Mesodermal cell (in vitro differentiated cells): ENCODE measurements at regions not wholly inside any gene's neighbourhood (a gene's known extent, or its start where the extent isn't known, plus 50 kb on each side); places are given as distances from the start of the nearest gene placed in this dataset.

Source experiments
- H3K27ac ChIP-seq: 2 replicates; pipeline ENCODE4 v1.7.0; 2013; ENCODE audit warnings: mild to moderate bottlenecking, low read depth, low read length, moderate library complexity; ENCODE audit not compliant: severe bottlenecking
- H3K36me3 ChIP-seq: 2 replicates; pipeline ENCODE4 v1.7.1; 2013; ENCODE audit warnings: mild to moderate bottlenecking, low read length, moderate library complexity; ENCODE audit not compliant: control insufficient read depth, insufficient read depth
- H3K4me1 ChIP-seq: one replicate; pipeline ENCODE4 v1.7.1; 2013; ENCODE audit warnings: mild to moderate bottlenecking, low read length; ENCODE audit not compliant: insufficient read depth, control insufficient read depth, poor library complexity, severe bottlenecking
- H3K4me3 ChIP-seq: 2 replicates; pipeline ENCODE4 v1.7.0; 2013; ENCODE audit warnings: low read length, control low read depth, mild to moderate bottlenecking; ENCODE audit not compliant: insufficient read depth, poor library complexity, severe bottlenecking; ENCODE audit errors: extremely low read depth
- H3K9me3 ChIP-seq: 2 replicates; pipeline ENCODE4 v1.7.1; 2013; ENCODE audit warnings: mild to moderate bottlenecking, low read length, moderate library complexity; ENCODE audit not compliant: control insufficient read depth
- WGBS, 2 experiments: methylation state at CpG; one replicate each; pipeline ENCODE4 v1.1.5; 2013; ENCODE audit warnings: missing lambda C conversion rate in 2 of 2; ENCODE audit not compliant: insufficient coverage in 2 of 2; 5-methylcytosine and 5-hydroxymethylcytosine counted together

DNA sequence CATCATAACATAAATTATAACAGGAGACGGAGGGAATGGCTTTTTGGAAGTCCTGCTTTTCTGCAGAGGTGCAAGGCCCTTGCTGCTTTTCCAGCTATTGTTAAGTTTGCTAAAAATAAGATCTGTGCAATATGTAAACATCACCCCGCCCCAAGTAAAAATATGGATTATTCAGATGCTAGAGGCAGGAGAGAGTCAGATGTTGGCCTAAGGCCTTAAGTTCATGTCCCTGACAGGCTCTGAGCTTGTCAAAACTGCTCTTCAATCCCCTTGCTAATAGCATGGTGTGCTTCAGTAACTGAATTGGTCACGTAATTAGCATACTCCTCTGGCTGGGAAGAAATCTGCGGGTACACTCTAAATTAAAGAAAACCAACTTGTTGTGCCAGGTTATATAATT, 147.5 kb downstream of the BMP2 start:
- H3K4me3 ChIP-seq = no peak overlapping the region
- H3K9me3 ChIP-seq = no peaks in the 10 kb centered on the region
- H3K36me3 ChIP-seq = no peaks in the 10 kb centered on the region
- no peaks in the 10 kb centered on the region for H3K4me1 ChIP-seq
- WGBS, 2 experiments = no CpG with 5 or more reads among the region's 4 CpGs
- no peak overlapping the region for H3K27ac ChIP-seq

DNA sequence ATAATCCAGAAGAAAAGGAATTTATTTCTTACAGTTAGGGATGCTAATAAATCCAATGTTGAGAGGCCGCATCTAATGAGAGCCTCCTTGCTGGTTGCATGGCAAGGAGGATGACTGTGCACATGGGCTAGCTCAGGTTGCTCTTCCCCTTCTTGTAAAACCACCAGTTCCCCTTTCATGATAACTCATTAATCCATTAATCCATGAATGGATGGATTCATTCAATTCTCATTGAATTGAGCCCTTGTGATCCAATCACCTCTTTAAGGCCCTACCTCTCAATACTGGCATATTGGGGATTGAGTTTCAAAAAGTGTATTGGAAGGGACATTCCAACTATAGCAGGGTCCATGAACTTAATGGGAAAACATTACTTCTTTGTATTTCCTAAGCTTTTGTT, 149.5 kb downstream of the BMP2 start:
- Histone ChIP-seq H3K27ac (no peak overlapping the region), H3K4me3 (no peak overlapping the region), H3K9me3 (no peaks in the 10 kb centered on the region), H3K36me3 (no peaks in the 10 kb centered on the region), H3K4me1 (no peaks in the 10 kb centered on the region)
- WGBS, 2 experiments = 80 to 100% methylated on average over 1 of the region's 1 CpG

DNA sequence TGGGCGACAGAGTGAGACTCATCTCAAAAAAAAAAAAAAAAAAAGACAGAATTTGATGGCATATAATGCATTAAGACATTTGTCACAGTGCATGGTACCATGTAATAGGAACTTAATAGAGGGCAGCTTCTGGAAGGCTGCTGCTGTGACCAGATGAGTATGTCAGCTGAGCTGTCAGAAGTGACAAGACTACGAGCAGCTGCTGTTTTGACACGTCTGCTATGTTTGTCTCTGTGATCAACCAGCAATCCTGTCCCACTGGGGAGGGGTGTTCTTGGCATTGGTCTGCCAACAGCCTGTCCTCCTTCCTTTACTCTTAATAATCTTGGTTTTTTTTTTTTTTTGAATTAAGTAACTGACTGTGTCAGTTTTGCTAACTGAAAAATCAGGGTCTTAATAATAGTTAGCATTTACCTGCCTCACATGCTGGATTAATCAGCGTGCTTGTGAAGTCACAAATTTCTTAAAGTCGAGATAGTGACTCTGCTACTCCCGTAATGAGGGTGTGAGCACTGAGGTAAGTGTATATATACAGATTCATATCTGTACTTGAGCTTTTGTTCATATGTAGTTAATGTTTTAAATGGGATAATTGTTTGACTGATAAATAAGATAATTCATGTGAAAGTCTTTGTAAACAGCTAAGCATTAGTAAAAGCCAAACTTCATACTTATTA, 152.4 kb downstream of the BMP2 start:
- no peak overlapping the region for H3K27ac ChIP-seq
- no peaks in the 10 kb centered on the region for H3K36me3 ChIP-seq
- no peak overlapping the region for H3K4me3 ChIP-seq
- WGBS, 2 experiments = 100% methylated on average over 2 to 3 of the region's 6 CpGs
- H3K9me3 ChIP-seq = no peaks in the 10 kb centered on the region
- no peaks in the 10 kb centered on the region for H3K4me1 ChIP-seq

DNA sequence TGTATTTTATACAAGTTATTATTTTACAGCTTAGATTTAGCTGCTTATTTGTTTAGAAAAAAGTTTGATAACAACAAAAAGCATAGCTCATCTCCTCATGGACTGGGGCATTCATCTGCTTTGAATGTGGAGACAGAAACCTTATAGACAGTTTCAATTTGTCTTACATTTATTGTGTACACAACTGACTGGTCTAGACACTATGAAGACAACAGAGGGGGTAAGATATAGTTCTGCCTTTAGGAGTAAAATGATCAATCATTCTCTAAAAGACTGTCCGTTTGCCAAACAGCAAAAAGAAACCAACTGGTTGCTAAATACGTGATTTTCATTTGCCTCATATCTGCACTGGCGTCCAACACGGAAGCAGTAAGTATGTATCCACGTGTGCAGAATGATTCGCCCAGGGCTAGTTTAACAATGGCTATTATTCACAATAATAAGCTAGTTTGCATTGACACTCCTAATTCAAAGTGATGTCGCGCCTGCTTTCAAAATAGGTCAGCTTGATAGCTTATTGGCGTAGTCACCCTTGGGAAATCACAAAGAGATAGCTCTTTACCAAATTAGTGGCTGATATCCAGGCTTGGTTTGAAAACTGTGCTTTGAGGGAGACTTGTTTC, 153.6 kb downstream of the BMP2 start:
- WGBS, 2 experiments = 91 to 95% methylated on average over 9 of the region's 9 CpGs
- Histone ChIP-seq H3K4me1 (no peaks in the 10 kb centered on the region), H3K9me3 (no peaks in the 10 kb centered on the region), H3K27ac (no peak overlapping the region), H3K36me3 (no peaks in the 10 kb centered on the region), H3K4me3 (no peak overlapping the region)

- H3K27ac ChIP-seq = no peak overlapping the region
- no peak overlapping the region for H3K4me3 ChIP-seq
- WGBS, 2 experiments = 89 to 100% methylated on average over 1 of the region's 1 CpG
- no peaks in the 10 kb centered on the region for H3K4me1 ChIP-seq
- no peaks in the 10 kb centered on the region for H3K36me3 ChIP-seq
- H3K9me3 ChIP-seq = no peaks in the 10 kb centered on the region
Observed at GRCh38 chr20:6921717-6922386, 154.4 kb downstream of the BMP2 start.

- Histone ChIP-seq H3K4me3 (no peak overlapping the region), H3K36me3 (no peaks in the 10 kb centered on the region), H3K9me3 (no peaks in the 10 kb centered on the region), H3K27ac (no peak overlapping the region), H3K4me1 (no peaks in the 10 kb centered on the region)
Observed at GRCh38 chr20:6924681-6925080, 157.2 kb downstream of the BMP2 start.

GRCh38 chr20:6925744-6926278, 158.3 kb downstream of the BMP2 start:
- H3K36me3 ChIP-seq = no peaks in the 10 kb centered on the region
- no peak overlapping the region for H3K27ac ChIP-seq
- no peak overlapping the region for H3K4me3 ChIP-seq
- whole genome bisulfite sequencing, 2 experiments = 80 to 88% methylated on average over 1 to 2 of the region's 2 CpGs
- H3K9me3 ChIP-seq = no peaks in the 10 kb centered on the region
- H3K4me1 ChIP-seq = no peaks in the 10 kb centered on the region

DNA sequence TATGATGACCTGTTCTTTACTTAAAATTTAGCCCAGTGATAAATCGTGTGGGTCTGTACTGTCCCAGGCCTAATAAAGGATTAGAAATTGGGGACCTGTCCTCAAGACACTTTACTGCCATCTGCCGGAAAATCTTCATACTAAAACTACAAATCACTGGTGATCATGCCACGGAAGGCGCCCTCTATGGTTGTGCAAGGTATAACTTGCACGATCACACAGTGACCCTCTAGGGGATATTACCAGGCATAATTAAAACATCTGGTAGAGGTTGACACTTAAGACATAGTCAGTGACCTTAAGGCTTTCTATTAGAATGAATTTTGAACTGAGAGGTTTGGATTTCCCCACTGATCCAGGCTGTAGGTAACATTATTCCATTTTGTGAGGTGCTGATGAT, 172.6 kb downstream of the BMP2 start:
- Histone ChIP-seq H3K27ac (no peak overlapping the region), H3K9me3 (no peaks in the 10 kb centered on the region), H3K4me3 (no peak overlapping the region), H3K36me3 (no peaks in the 10 kb centered on the region), H3K4me1 (no peaks in the 10 kb centered on the region)
- 76% methylated on average over 2 of the region's 5 CpGs; no CpG with 5 or more reads in 1 of the 2 experiments for WGBS, 2 experiments

DNA sequence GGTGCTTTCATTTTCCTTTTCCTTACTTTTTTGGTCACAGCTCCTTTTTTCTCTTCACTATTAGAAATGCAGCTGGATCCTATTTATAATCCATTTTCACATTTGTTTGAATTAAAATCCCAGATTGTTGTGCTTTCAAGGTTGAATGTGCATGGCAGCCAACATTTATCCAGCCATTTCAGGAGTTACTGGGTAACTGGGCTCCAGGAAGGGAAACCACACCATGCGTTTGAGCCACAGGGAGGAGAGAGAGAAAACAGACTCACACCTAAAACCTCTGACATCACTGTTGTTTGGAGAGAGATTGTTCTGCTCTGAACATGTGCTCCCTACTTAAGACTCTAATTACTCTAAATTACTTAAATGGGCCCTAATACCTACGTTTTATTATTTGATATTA, 173.4 kb downstream of the BMP2 start:
- Histone ChIP-seq H3K27ac (no peak overlapping the region), H3K9me3 (no peaks in the 10 kb centered on the region), H3K36me3 (no peaks in the 10 kb centered on the region), H3K4me3 (no peak overlapping the region), H3K4me1 (no peaks in the 10 kb centered on the region)
- WGBS, 2 experiments = no CpG with 5 or more reads among the region's 2 CpGs

- Histone ChIP-seq H3K4me1 (no peaks in the 10 kb centered on the region), H3K9me3 (no peaks in the 10 kb centered on the region), H3K36me3 (no peaks in the 10 kb centered on the region), H3K4me3 (no peak overlapping the region), H3K27ac (no peak overlapping the region)
- 92 to 97% methylated on average over 2 of the region's 2 CpGs for WGBS, 2 experiments
Observed at GRCh38 chr20:6941571-6941970, 174.1 kb downstream of the BMP2 start.

- no peak overlapping the region for H3K4me3 ChIP-seq
- H3K36me3 ChIP-seq = no peaks in the 10 kb centered on the region
- no peaks in the 10 kb centered on the region for H3K4me1 ChIP-seq
- H3K27ac ChIP-seq = no peak overlapping the region
- no peaks in the 10 kb centered on the region for H3K9me3 ChIP-seq
- WGBS, 2 experiments = 100% methylated on average over 1 of the region's 3 CpGs
Observed at GRCh38 chr20:6942266-6942665, 174.8 kb downstream of the BMP2 start.
